Transverse colon (tissue), 4 donors: ENCODE measurements at regions not wholly inside any gene's neighbourhood (a gene's known extent, or its start where the extent isn't known, plus 50 kb on each side); places are given as distances from the start of the nearest gene placed in this dataset.

Experiments used
- DNase-seq: peaks from one replicate; pipeline ENCODE4 v3.0.0-alpha.2; 2019
- H3K27ac ChIP-seq, 4 donors: fragments of 200-600 bp; sonication (generic); 2 replicates each; pipeline ENCODE4 v1.5.1; 2016 to 2018; ENCODE audit warnings: inconsistent platforms in 4 of 4
- H3K27me3 ChIP-seq: fragments of 200-600 bp; sonication (generic); 2 replicates; pipeline ENCODE4 v1.5.1; 2017; ENCODE audit warnings: inconsistent platforms
- H3K36me3 ChIP-seq, 4 donors: fragments of 200-600 bp; sonication (generic); 2 replicates each; pipeline ENCODE4 v1.5.1; 2017 to 2019; ENCODE audit warnings: inconsistent platforms in 4 of 4
- H3K4me1 ChIP-seq, 4 donors: fragments of 200-600 bp; sonication (generic); 2 replicates each; pipeline ENCODE4 v1.5.1; 2017 to 2020; ENCODE audit warnings: inconsistent platforms in 4 of 4
- H3K4me3 ChIP-seq, 4 donors: fragments of 200-600 bp; sonication (generic); 1 replicate in 1 of 4; 2 replicates in 3 of 4; pipeline versions ENCODE4 v1.5.1 to v1.6.1; 2017 to 2019; ENCODE audit warnings: inconsistent platforms in 4 of 4
- H3K9me3 ChIP-seq, 2 donors: fragments of 200-600 bp; sonication (generic); 2 replicates each; pipeline ENCODE4 v1.5.1; 2017 to 2019; ENCODE audit warnings: inconsistent platforms in 2 of 2
- EP300 ChIP-seq: sonication (generic); formaldehyde crosslinking; IDR thresholded peaks from one replicate; pipeline ENCODE4 v1.6.1; 2017; ENCODE audit warnings: antibody characterized with exemption, low read depth
- POLR2A ChIP-seq: fragments of 450-650 bp; IDR thresholded peaks from one replicate; pipeline ENCODE4 v1.6.1; 2016; ENCODE audit warnings: antibody characterized with exemption, mild to moderate bottlenecking, moderate library complexity
- POLR2AphosphoS5 ChIP-seq, 3 donors: sonication (generic); formaldehyde crosslinking; IDR thresholded peaks; one replicate each; pipeline ENCODE4 v1.6.1; 2016; ENCODE audit warnings: antibody characterized with exemption in 3 of 3
- WGBS, 2 donors: methylation state at CpG; one replicate each; pipeline ENCODE4 v1.1.5; 2018; ENCODE audit warnings: low coverage in 1 of 2; 5-methylcytosine and 5-hydroxymethylcytosine counted together
- in situ Hi-C, 4 donors: fragments of 200-750 bp; cut with MboI; loops; one replicate each; pipeline versions ENCODE4 v1.15.0 to v1.15.1; 2017; ENCODE audit warnings: low sequenced_read_pairs in 3 of 4, low pct_ligation_motif_present in 1 of 4, low pct_unique_long_range_greater_than_20kb in 1 of 4
- intact Hi-C: fragments of 100-400 bp; cut with DNase I; formaldehyde crosslinking; loops from one replicate; pipeline ENCODE4 v1.15.1; 2023; ENCODE audit warnings: low total_unique reads
- TF ChIP-seq, protein P1 (sequence below), 5 experiments: fragments of 200-600 bp in 3 of 5; fragments of 450-650 bp in 2 of 5; sonication (generic) in 3 of 5; IDR thresholded peaks; 1 replicate in 2 of 5; 2 replicates in 3 of 5; pipeline ENCODE4 v1.5.1; 2016 to 2017; ENCODE audit warnings: antibody characterized with exemption in 5 of 5, inconsistent platforms in 3 of 5, mild to moderate bottlenecking in 2 of 5, moderate library complexity in 1 of 5

DNA sequence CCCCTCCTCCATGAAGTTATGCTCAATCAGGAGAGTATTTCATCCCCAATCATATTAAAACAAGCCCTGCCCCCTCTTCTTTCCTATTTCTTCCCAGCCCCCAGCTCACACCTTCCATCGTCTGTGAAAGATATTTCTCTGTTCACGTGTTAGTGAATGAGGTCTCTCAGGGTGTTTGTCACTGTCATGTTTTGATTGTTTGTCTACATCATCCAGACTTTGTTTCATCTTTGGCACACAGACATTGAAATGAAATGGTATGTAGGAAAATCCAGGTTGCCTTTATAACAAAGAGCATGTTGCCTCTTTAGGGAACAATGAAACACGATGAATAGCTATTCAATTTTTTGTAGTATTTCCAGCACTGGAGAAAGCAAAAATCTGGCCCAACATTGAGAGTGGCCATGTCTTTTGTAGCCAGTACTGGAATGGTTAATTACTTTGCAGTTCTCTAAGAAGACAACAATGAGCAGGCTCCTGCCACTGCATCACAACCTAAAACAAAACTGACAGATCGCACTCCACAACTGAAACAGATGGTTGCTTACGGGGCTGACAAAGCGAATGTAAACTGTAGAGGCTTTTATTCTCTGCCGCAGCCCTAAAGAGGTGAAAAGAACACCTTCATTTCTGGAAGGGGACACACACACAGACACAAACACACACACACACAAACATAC is 543.6 kb upstream of the CITED2 start:
- H3K9me3 ChIP-seq: no peaks in the 10 kb centered on the region
- no peak overlapping the region for H3K27ac ChIP-seq
- no peak overlapping the region for H3K4me3 ChIP-seq
- no peak for TF ChIP-seq POLR2AphosphoS5 (IDR thresholded peaks at IDR 0.05)
- TF ChIP-seq EP300: no peak
- TF ChIP-seq POLR2A: no peak
- TF ChIP-seq, protein P1, sequence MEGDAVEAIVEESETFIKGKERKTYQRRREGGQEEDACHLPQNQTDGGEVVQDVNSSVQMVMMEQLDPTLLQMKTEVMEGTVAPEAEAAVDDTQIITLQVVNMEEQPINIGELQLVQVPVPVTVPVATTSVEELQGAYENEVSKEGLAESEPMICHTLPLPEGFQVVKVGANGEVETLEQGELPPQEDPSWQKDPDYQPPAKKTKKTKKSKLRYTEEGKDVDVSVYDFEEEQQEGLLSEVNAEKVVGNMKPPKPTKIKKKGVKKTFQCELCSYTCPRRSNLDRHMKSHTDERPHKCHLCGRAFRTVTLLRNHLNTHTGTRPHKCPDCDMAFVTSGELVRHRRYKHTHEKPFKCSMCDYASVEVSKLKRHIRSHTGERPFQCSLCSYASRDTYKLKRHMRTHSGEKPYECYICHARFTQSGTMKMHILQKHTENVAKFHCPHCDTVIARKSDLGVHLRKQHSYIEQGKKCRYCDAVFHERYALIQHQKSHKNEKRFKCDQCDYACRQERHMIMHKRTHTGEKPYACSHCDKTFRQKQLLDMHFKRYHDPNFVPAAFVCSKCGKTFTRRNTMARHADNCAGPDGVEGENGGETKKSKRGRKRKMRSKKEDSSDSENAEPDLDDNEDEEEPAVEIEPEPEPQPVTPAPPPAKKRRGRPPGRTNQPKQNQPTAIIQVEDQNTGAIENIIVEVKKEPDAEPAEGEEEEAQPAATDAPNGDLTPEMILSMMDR (IDR thresholded peaks at IDR 0.05): no peak
- H3K27me3 ChIP-seq: no peaks in the 10 kb centered on the region
- intact Hi-C loops (no loop called here), in situ Hi-C loops (no loop called here)
- no peak for DNase-seq
- H3K4me1 ChIP-seq: no peaks in the 10 kb centered on the region
- WGBS, 2 donors: 86 to 100% methylated on average over 2 to 7 of the region's 7 CpGs
- H3K36me3 ChIP-seq: no peaks in the 10 kb centered on the region

DNA sequence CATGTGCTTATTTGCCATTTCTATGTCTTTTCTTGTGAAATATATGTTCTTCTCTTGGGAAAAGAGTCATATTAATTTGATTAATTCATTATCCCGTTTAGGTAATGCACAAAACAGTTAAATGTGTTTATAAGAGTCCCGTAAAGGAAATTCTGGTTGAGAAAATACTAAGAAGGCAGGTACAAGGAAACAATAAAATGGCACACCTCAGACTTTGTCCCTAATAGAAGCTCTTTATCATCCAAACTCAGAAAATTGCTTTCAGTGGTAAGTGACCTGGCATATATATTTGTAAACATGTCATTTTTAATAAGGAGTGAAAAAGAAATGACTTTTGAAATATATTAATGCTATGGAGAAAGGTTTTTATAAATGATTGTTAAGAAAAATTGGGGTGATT is 540.5 kb upstream of the CITED2 start:
- WGBS, 2 donors: 46 to 59% methylated on average over 2 of the region's 2 CpGs
- Histone ChIP-seq H3K4me3 (no peak overlapping the region), H3K27ac (no peak overlapping the region), H3K27me3 (no peaks in the 10 kb centered on the region), H3K9me3 (no peaks in the 10 kb centered on the region), H3K4me1 (no peaks in the 10 kb centered on the region), H3K36me3 (no peaks in the 10 kb centered on the region)
- in situ Hi-C loops (no loop called here), intact Hi-C loops (no loop called here)
- no peak for DNase-seq
- TF ChIP-seq POLR2AphosphoS5 (IDR thresholded peaks at IDR 0.05) (no peak), POLR2A (no peak), EP300 (no peak)
- TF ChIP-seq, protein P1 (IDR thresholded peaks at IDR 0.05): no peak

DNA sequence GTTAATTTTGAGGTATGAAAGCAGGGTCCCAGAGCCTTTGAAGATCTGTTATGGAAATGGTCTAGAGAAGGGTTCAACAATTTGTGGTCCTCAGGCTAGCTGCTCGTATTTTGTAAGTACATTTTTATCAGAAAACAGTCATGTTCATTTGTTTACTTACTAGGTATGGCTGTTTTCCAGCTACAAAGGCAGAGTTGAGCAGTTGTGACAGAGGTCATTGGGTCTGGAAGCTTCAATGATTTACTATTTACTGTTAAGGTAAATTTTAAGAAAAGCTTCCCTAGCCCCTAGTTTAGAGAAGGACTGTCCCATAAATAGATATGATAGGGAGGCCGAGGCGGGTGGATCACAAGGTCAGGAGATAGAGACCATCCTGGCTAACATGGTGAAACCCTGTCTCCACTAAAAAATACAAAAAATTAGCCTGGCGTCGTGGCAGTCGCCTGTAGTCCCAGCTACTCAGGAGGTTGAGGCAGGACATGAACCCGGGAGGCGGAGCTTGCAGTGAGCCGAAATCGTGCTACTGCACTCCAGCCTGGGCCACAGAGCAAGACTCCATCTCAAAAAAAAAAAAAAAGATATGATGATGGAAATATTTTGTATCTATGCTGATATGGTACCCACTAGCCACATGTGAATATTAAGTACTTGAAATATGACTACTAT is 538.4 kb upstream of the CITED2 start:
- Histone ChIP-seq H3K27me3 (no peaks in the 10 kb centered on the region), H3K27ac (no peak overlapping the region), H3K36me3 (no peaks in the 10 kb centered on the region), H3K4me1 (no peaks in the 10 kb centered on the region), H3K9me3 (no peaks in the 10 kb centered on the region), H3K4me3 (no peak overlapping the region)
- no peak for DNase-seq
- WGBS, 2 donors: 83 to 92% methylated on average over 6 to 10 of the region's 10 CpGs
- intact Hi-C loops: no loop called here
- TF ChIP-seq POLR2A: no peak
- TF ChIP-seq, protein P1 (IDR thresholded peaks at IDR 0.05): no peak
- TF ChIP-seq POLR2AphosphoS5 (IDR thresholded peaks at IDR 0.05): no peak
- no peak for TF ChIP-seq EP300
- in situ Hi-C loops: no loop called here

DNA sequence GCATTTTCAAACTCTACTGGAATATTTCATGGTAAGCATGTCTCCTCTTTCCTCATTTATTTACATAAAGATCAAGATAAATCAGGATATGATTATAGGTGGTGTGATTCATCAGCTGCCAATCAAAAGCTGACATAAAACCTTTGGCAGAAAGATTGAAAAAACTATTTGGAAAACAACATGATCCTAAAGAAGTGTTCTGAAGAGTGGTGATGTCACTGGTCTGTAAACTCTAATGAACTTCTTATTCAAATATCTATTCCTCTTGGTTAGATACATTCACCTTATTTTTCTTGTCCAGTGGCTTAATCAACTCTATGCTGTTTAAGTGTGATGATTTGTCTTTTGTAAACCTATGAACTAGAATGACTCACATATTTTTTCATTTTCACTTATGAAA is 535.5 kb upstream of the CITED2 start:
- H3K36me3 ChIP-seq: no peaks in the 10 kb centered on the region
- TF ChIP-seq POLR2A (no peak), POLR2AphosphoS5 (IDR thresholded peaks at IDR 0.05) (no peak)
- TF ChIP-seq, protein P1 (IDR thresholded peaks at IDR 0.05): no peak
- H3K9me3 ChIP-seq: no peaks in the 10 kb centered on the region
- peaks cover 0 to 10% (median 9%) of the 10 kb centered on the region in 4 donors for H3K4me1 ChIP-seq
- no peaks in the 10 kb centered on the region for H3K27me3 ChIP-seq
- in situ Hi-C loops: no loop called here
- intact Hi-C loops: no loop called here
- no peak for DNase-seq
- no peak overlapping the region for H3K4me3 ChIP-seq
- H3K27ac ChIP-seq: no peak overlapping the region
